Esophagus squamous epithelium (tissue), 4 donors: ENCODE measurements at regions not wholly inside any gene's neighbourhood (a gene's known extent, or its start where the extent isn't known, plus 50 kb on each side); places are given as distances from the start of the nearest gene placed in this dataset.

Experiments used
- CTCF ChIP-seq, 6 experiments: fragments of 450-650 bp in 4 of 6; fragments of 200-600 bp in 2 of 6; sonication (generic) in 2 of 6; IDR thresholded peaks; one replicate each; pipeline ENCODE4 v1.5.1; 2016 to 2019; ENCODE audit warnings: antibody characterized with exemption in 6 of 6, mild to moderate bottlenecking in 4 of 6, moderate library complexity in 4 of 6
- POLR2A ChIP-seq, 4 donors: fragments of 450-650 bp; IDR thresholded peaks; one replicate each; pipeline ENCODE4 v1.6.1; 2017; ENCODE audit warnings: antibody characterized with exemption in 4 of 4, mild to moderate bottlenecking in 4 of 4, moderate library complexity in 3 of 4

- TF ChIP-seq CTCF (IDR thresholded peaks at IDR 0.05) (no peak), POLR2A (IDR thresholded peaks at IDR 0.05) (no peak)
Observed at GRCh38 chr5:43900974-43901373, 298.0 kb downstream of the NNT start.
